ENCODE measurements at regions not wholly inside any gene's neighbourhood (a gene's known extent, or its start where the extent isn't known, plus 50 kb on each side); places are given as distances from the start of the nearest gene placed in this dataset.

GRCh38 chr14:63793376-63793775 lies 59.4 kb upstream of the SYNE2 start:
- H3K27ac ChIP-seq (ENCODE audit: low read depth, low read length), result no peak overlapping the region
- H3K36me3 ChIP-seq (ENCODE audit: control insufficient read depth, low read length), result no peaks in the 10 kb centered on the region
- no peak overlapping the region for H3K4me3 ChIP-seq (ENCODE audit: low read length)
- H3K9me3 ChIP-seq (ENCODE audit: control insufficient read depth, insufficient read depth, low read length), result no peaks in the 10 kb centered on the region
- no peak overlapping the region for H3K4me2 ChIP-seq (ENCODE audit: low read length)
- no peaks in the 10 kb centered on the region for H3K27me3 ChIP-seq (ENCODE audit: control insufficient read depth, low read length)
- no peaks in the 10 kb centered on the region for H3K79me2 ChIP-seq (ENCODE audit: control insufficient read depth, low read length)
- H3K4me1 ChIP-seq (ENCODE audit: control insufficient read depth, low read length), result no peaks in the 10 kb centered on the region
- no peaks in the 10 kb centered on the region for H4K20me1 ChIP-seq (ENCODE audit: control insufficient read depth, insufficient read depth, low read depth, low read length)
- no peaks in the 10 kb centered on the region for H3K9me2 ChIP-seq (replicated peaks; ENCODE audit: control insufficient read depth, low read length)
- TF ChIP-seq EZH2phosphoT487 (IDR thresholded peaks at IDR 0.05; ENCODE audit: borderline replicate concordance, low read length) (no peak), CTCF (IDR thresholded peaks at IDR 0.05; ENCODE audit: low read depth, low read length, poor library complexity, severe bottlenecking) (no peak)
- no peaks in the 10 kb centered on the region for H3F3A ChIP-seq (ENCODE audit: control insufficient read depth, insufficient read depth)

GRCh38 chr14:63795532-63795931 lies 57.3 kb upstream of the SYNE2 start:
- Histone ChIP-seq H3K4me1 (ENCODE audit: control insufficient read depth, low read length) (peaks cover 9% of the 10 kb centered on the region), H3F3A (ENCODE audit: control insufficient read depth, insufficient read depth) (no peaks in the 10 kb centered on the region), H3K4me3 (ENCODE audit: low read length) (no peak overlapping the region), H3K27me3 (ENCODE audit: control insufficient read depth, low read length) (no peaks in the 10 kb centered on the region), H3K36me3 (ENCODE audit: control insufficient read depth, low read length) (no peaks in the 10 kb centered on the region), H3K9me3 (ENCODE audit: control insufficient read depth, insufficient read depth, low read length) (no peaks in the 10 kb centered on the region), H3K9me2 (replicated peaks; ENCODE audit: control insufficient read depth, low read length) (no peaks in the 10 kb centered on the region), H3K27ac (ENCODE audit: low read depth, low read length) (no peak overlapping the region), H3K79me2 (ENCODE audit: control insufficient read depth, low read length) (no peaks in the 10 kb centered on the region), H3K4me2 (ENCODE audit: low read length) (no peak overlapping the region), H4K20me1 (ENCODE audit: control insufficient read depth, insufficient read depth, low read depth, low read length) (no peaks in the 10 kb centered on the region)
- no peak for TF ChIP-seq CTCF (IDR thresholded peaks at IDR 0.05; ENCODE audit: low read depth, low read length, poor library complexity, severe bottlenecking)

- no peak overlapping the region; the same call in 1 of the 2 replicates for H3K4me3 ChIP-seq (ENCODE audit: low read length)
- H3K9me2 ChIP-seq (replicated peaks; ENCODE audit: control insufficient read depth, low read length), result no peaks in the 10 kb centered on the region
- no peak overlapping the region for H3K27ac ChIP-seq (ENCODE audit: low read depth, low read length)
- H3F3A ChIP-seq (ENCODE audit: control insufficient read depth, insufficient read depth), result no peaks in the 10 kb centered on the region
- H3K36me3 ChIP-seq (ENCODE audit: control insufficient read depth, low read length), result no peaks in the 10 kb centered on the region
- no peaks in the 10 kb centered on the region for H4K20me1 ChIP-seq (ENCODE audit: control insufficient read depth, insufficient read depth, low read depth, low read length)
- no peak for TF ChIP-seq EZH2phosphoT487 (IDR thresholded peaks at IDR 0.05; ENCODE audit: borderline replicate concordance, low read length)
- no peak for TF ChIP-seq CTCF (IDR thresholded peaks at IDR 0.05; ENCODE audit: low read depth, low read length, poor library complexity, severe bottlenecking)
- peaks cover 9% of the 10 kb centered on the region for H3K4me1 ChIP-seq (ENCODE audit: control insufficient read depth, low read length)
- no peaks in the 10 kb centered on the region for H3K9me3 ChIP-seq (ENCODE audit: control insufficient read depth, insufficient read depth, low read length)
- no peaks in the 10 kb centered on the region for H3K79me2 ChIP-seq (ENCODE audit: control insufficient read depth, low read length)
- no peaks in the 10 kb centered on the region for H3K27me3 ChIP-seq (ENCODE audit: control insufficient read depth, low read length)
- H3K4me2 ChIP-seq (ENCODE audit: low read length), result peak overlapping the region; percentile 51
These were observed 52.7 kb upstream of the SYNE2 start for GRCh38 chr14:63800083-63800482.
